Endothelial cell of umbilical vein (primary cell): ENCODE measurements at regions not wholly inside any gene's neighbourhood (a gene's known extent, or its start where the extent isn't known, plus 50 kb on each side); places are given as distances from the start of the nearest gene placed in this dataset.

Source experiments
- BruUV-seq: library from RNA; stranded (reverse); fragments of 400-500 nt; replicated peaks from 2 replicates; lab custom pipeline; 2021; lab: Mats Ljungman, UMichigan
- CTCF ChIA-PET: fragments of 300-600, 350-600 bp; sonication (Branson Sonifier 250); formaldehyde crosslinking; loops from one replicate; lab custom pipeline; 2021; ENCODE audit warnings: antibody characterized with exemption, inconsistent platforms; lab: Charles Lee
- POLR2A ChIA-PET: fragments of 300-600, 350-600 bp; sonication (Branson Sonifier 250); formaldehyde crosslinking; loops from one replicate; lab custom pipeline; 2021; ENCODE audit warnings: antibody characterized with exemption, inconsistent platforms; lab: Charles Lee
- DNase-seq: peaks from one replicate; pipeline ENCODE4 v3.0.0-alpha.2; 2011; ENCODE audit warnings: low read depth, low spot score
- FAIRE-seq: peaks from 2 replicates; lab custom pipeline; 2011; peaks lifted over from hg19 to GRCh38; lab: Jason Lieb, UNC
- H2AFZ ChIP-seq: 2 replicates; pipeline ENCODE4 v1.6.0; 2012; ENCODE audit warnings: low read depth, low read length, control low read depth, inconsistent platforms
- H3K27ac ChIP-seq: 2 replicates; pipeline ENCODE4 v1.5.1; 2011; ENCODE audit warnings: low read depth, mild to moderate bottlenecking, control low read depth, low read length, moderate library complexity; ENCODE audit not compliant: insufficient read depth
- H3K27me3 ChIP-seq, 2 experiments: 2 replicates each; pipeline versions ENCODE4 v1.6.0 to v1.6.1; 2011; ENCODE audit warnings: low read length in 2 of 2, mixed read lengths in 1 of 2; ENCODE audit not compliant: control insufficient read depth in 2 of 2, insufficient read depth in 2 of 2
- H3K36me3 ChIP-seq, 2 experiments: 2 replicates in 1 of 2; 3 replicates in 1 of 2; pipeline ENCODE4 v1.5.1; 2011; ENCODE audit warnings: low read length in 2 of 2, mild to moderate bottlenecking in 1 of 2, moderate library complexity in 1 of 2; ENCODE audit not compliant: control insufficient read depth in 2 of 2, insufficient read depth in 2 of 2; ENCODE audit errors: extremely low read depth in 1 of 2
- H3K4me1 ChIP-seq: 3 replicates; pipeline ENCODE4 v1.5.1; 2011; ENCODE audit warnings: mild to moderate bottlenecking, low read length; ENCODE audit not compliant: control insufficient read depth, insufficient read depth; ENCODE audit errors: extremely low read depth
- H3K4me2 ChIP-seq: 2 replicates; pipeline ENCODE4 v1.6.1; 2011; ENCODE audit warnings: low read length, control low read depth, mixed read lengths; ENCODE audit not compliant: insufficient read depth
- H3K4me3 ChIP-seq, 3 experiments: fragments of 200-600 bp in 1 of 3; sonication (generic), shearing (Covaris generic) in 1 of 3; replicated peaks in 1 of 3; 2 replicates each; pipeline ENCODE4 v1.5.1; 2011 to 2016; ENCODE audit warnings: control low read depth in 3 of 3, low read length in 3 of 3, mild to moderate bottlenecking in 2 of 3, inconsistent platforms in 1 of 3, low read depth in 1 of 3, moderate library complexity in 1 of 3; ENCODE audit not compliant: insufficient read depth in 1 of 3
- H3K79me2 ChIP-seq: 2 replicates; pipeline ENCODE4 v1.6.0; 2012; ENCODE audit warnings: low read length, inconsistent platforms; ENCODE audit not compliant: control insufficient read depth, insufficient read depth
- H3K9ac ChIP-seq: replicated peaks from 2 replicates; pipeline ENCODE3; 2011; ENCODE audit warnings: low read length, control low read depth; ENCODE audit not compliant: insufficient read depth; ENCODE audit errors: extremely low read depth
- H3K9me1 ChIP-seq: replicated peaks from 3 replicates; pipeline ENCODE4 v1.6.0; 2011; ENCODE audit warnings: mild to moderate bottlenecking, low read length; ENCODE audit not compliant: control insufficient read depth, insufficient read depth; ENCODE audit errors: extremely low read depth
- H3K9me3 ChIP-seq: replicated peaks from 2 replicates; pipeline ENCODE4 v1.5.1; 2012; ENCODE audit warnings: low read length, inconsistent platforms; ENCODE audit not compliant: control insufficient read depth, insufficient read depth
- H4K20me1 ChIP-seq: replicated peaks from 2 replicates; pipeline ENCODE3; 2011; ENCODE audit warnings: mild to moderate bottlenecking, low read length; ENCODE audit not compliant: control insufficient read depth, insufficient read depth; ENCODE audit errors: extremely low read depth
- EZH2 ChIP-seq: IDR thresholded peaks from 2 replicates; pipeline ENCODE4 v1.6.1; 2012; ENCODE audit warnings: borderline replicate concordance, low read depth, mild to moderate bottlenecking, moderate library complexity, low read length, inconsistent platforms; ENCODE audit not compliant: severe bottlenecking
- FOS ChIP-seq: IDR thresholded peaks from 2 replicates; pipeline ENCODE4 v1.6.1; 2011; ENCODE audit warnings: mild to moderate bottlenecking, low read length, moderate library complexity, borderline replicate concordance; ENCODE audit not compliant: insufficient read depth
- GATA2 ChIP-seq: IDR thresholded peaks from 2 replicates; pipeline ENCODE4 v1.7.0; 2011; ENCODE audit warnings: low read depth, mild to moderate bottlenecking, moderate library complexity, mixed read lengths, low read length; ENCODE audit not compliant: insufficient read length, insufficient read depth
- JUN ChIP-seq: IDR thresholded peaks from 2 replicates; pipeline ENCODE4 v1.6.1; 2011; ENCODE audit warnings: borderline replicate concordance, low read depth; ENCODE audit not compliant: insufficient read length, insufficient read depth
- MAX ChIP-seq: IDR thresholded peaks from 2 replicates; pipeline ENCODE4 v1.6.1; 2011; ENCODE audit not compliant: insufficient read depth, insufficient read length
- MYC ChIP-seq: IDR thresholded peaks from one replicate; pipeline ENCODE4 v1.6.1; 2011; ENCODE audit warnings: mild to moderate bottlenecking, low read depth, low read length
- POLR2A ChIP-seq: IDR thresholded peaks from 2 replicates; pipeline ENCODE4 v1.6.1; 2012; ENCODE audit warnings: low read depth, mild to moderate bottlenecking, control low read depth, low read length
- POLR2AphosphoS5 ChIP-seq: IDR thresholded peaks from 2 replicates; pipeline ENCODE4 v1.6.1; 2012; ENCODE audit warnings: low read depth, mild to moderate bottlenecking, control low read depth, low read length, moderate library complexity; ENCODE audit not compliant: insufficient read depth
- dilution Hi-C: fragments of 300-500 bp; cut with MboI; formaldehyde crosslinking; loops from one replicate; pipeline ENCODE4 v1.15.0; 2019; ENCODE audit warnings: low sequenced_read_pairs; ENCODE audit not compliant: extremely low pct_ligation_motif_present
- intact Hi-C: fragments of 100-400 bp; cut with micrococcal nuclease; formaldehyde crosslinking; loops from one replicate; pipeline ENCODE4 v1.10.0; 2022
- TF ChIP-seq, protein P1 (sequence below), 2 donors: IDR thresholded peaks; 1 replicate in 1 of 2; 2 replicates in 1 of 2; pipeline ENCODE4 v1.5.1; 2011; ENCODE audit warnings: low read length in 2 of 2, mild to moderate bottlenecking in 2 of 2, moderate library complexity in 2 of 2, control low read depth in 1 of 2, inconsistent platforms in 1 of 2, low read depth in 1 of 2; ENCODE audit not compliant: insufficient read depth in 1 of 2; ENCODE audit errors: extremely low read depth in 1 of 2

DNA sequence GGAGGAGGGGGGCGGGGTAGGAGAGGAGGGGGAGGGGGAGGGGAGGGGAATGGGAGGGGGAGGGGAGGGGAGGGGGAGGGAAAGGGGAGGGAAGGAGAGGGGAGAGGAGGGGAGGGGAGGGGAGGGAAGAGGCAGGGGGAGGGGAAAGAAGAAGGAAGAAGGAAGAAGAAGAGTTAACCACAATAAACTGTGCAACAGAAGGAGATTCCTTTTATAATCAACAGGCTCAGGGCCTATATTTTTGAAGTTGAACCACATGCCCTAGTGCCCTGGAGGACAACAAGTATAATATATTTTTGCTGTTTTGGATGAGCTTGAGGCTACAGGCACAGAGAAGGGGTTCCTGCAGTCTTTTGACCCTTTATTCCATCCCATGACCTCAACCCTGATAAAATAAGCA is 228.2 kb upstream of the IRF2BP2 start:
- no peak overlapping the region for H3K27ac ChIP-seq
- BruUV-seq, result no TSS peak
- no peak overlapping the region for H3K4me3 ChIP-seq
- H3K4me2 ChIP-seq, result no peak overlapping the region
- no peak overlapping the region for H3K9ac ChIP-seq
- no peak for FAIRE-seq
- TF ChIP-seq POLR2A (no peak), GATA2 (no peak), MAX (no peak), EZH2 (no peak), MYC (no peak), FOS (no peak), JUN (no peak), POLR2AphosphoS5 (no peak)
- TF ChIP-seq, protein P1, sequence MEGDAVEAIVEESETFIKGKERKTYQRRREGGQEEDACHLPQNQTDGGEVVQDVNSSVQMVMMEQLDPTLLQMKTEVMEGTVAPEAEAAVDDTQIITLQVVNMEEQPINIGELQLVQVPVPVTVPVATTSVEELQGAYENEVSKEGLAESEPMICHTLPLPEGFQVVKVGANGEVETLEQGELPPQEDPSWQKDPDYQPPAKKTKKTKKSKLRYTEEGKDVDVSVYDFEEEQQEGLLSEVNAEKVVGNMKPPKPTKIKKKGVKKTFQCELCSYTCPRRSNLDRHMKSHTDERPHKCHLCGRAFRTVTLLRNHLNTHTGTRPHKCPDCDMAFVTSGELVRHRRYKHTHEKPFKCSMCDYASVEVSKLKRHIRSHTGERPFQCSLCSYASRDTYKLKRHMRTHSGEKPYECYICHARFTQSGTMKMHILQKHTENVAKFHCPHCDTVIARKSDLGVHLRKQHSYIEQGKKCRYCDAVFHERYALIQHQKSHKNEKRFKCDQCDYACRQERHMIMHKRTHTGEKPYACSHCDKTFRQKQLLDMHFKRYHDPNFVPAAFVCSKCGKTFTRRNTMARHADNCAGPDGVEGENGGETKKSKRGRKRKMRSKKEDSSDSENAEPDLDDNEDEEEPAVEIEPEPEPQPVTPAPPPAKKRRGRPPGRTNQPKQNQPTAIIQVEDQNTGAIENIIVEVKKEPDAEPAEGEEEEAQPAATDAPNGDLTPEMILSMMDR (IDR thresholded peaks at IDR 0.05; ENCODE audit: extremely low read depth in 1 of 2, insufficient read depth in 1 of 2, low read depth in 1 of 2, low read length in 2 of 2), result no peak
- no peaks in the 10 kb centered on the region for H3K9me1 ChIP-seq
- dilution Hi-C loops (loop anchor here (25.0 kb wide), 1 partner anchor 101 kb away; no protein-coding TSS in a partner anchor), intact Hi-C loops (no loop called here)
- H3K27me3 ChIP-seq, result no peaks in the 10 kb centered on the region
- H3K9me3 ChIP-seq, result no peaks in the 10 kb centered on the region
- H2AFZ ChIP-seq, result no peak overlapping the region
- DNase-seq, result no peak
- ChIA-PET CTCF (interaction anchor here (0.8 kb wide), 1 partner anchor 246 kb away, joined by 4 read pairs; no protein-coding TSS in a partner anchor), POLR2A (interaction anchor here (0.6 kb wide), 1 partner anchor 114 kb away, joined by 4 read pairs; no protein-coding TSS in a partner anchor)
- H3K36me3 ChIP-seq, result no peaks in the 10 kb centered on the region
- no peaks in the 10 kb centered on the region for H3K79me2 ChIP-seq
- no peaks in the 10 kb centered on the region for H4K20me1 ChIP-seq
- no peaks in the 10 kb centered on the region for H3K4me1 ChIP-seq
